ENCODE measurements at regions not wholly inside any gene's neighbourhood (a gene's known extent, or its start where the extent isn't known, plus 50 kb on each side); places are given as distances from the start of the nearest gene placed in this dataset.

DNA sequence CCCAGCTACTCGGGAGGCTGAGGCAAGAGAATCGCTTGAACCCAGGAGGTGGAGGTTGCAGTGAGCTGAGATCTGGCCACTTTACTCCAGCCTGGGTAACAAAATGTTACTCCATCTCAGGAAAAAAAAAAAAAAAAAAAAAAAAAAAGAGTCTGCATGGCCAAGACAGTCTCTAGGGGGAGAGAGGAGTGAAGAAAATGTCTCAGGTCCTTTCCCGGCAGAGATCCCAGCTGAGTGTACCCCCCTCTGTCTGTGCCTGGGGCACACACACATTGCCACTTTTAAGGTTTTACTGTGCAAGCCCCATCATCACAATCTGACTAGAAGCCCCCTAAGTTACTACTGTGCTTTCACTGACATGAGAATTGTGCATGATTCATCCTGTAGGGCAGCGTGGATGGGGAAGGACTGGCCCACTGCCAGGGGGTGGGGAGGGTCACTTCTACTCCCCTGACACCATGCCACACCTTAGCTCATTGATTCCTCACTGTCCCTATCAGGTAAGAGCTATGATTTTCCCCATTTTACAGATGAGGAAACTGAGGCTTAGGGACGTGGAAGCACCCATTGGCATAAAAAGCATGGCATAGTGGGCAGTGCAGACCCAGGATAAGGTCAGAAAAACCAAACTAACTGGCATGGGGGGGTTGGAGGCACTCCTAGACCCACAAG lies 102.3 kb upstream of the LARP1 start:
- no peak for TF ChIP-seq POLR2AphosphoS5 (IDR thresholded peaks at IDR 0.05)
- TF ChIP-seq, protein P1, sequence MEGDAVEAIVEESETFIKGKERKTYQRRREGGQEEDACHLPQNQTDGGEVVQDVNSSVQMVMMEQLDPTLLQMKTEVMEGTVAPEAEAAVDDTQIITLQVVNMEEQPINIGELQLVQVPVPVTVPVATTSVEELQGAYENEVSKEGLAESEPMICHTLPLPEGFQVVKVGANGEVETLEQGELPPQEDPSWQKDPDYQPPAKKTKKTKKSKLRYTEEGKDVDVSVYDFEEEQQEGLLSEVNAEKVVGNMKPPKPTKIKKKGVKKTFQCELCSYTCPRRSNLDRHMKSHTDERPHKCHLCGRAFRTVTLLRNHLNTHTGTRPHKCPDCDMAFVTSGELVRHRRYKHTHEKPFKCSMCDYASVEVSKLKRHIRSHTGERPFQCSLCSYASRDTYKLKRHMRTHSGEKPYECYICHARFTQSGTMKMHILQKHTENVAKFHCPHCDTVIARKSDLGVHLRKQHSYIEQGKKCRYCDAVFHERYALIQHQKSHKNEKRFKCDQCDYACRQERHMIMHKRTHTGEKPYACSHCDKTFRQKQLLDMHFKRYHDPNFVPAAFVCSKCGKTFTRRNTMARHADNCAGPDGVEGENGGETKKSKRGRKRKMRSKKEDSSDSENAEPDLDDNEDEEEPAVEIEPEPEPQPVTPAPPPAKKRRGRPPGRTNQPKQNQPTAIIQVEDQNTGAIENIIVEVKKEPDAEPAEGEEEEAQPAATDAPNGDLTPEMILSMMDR (IDR thresholded peaks at IDR 0.05), result no peak
- TF ChIP-seq POLR2A (IDR thresholded peaks at IDR 0.05), result no peak
